Ramos (cell line): ENCODE measurements at regions not wholly inside any gene's neighbourhood (a gene's known extent, or its start where the extent isn't known, plus 50 kb on each side); places are given as distances from the start of the nearest gene placed in this dataset.

Source experiments
- in situ Hi-C: fragments of 300-500 bp; cut with MboI; formaldehyde crosslinking; loops from one replicate; pipeline ENCODE4 v1.14.3; 2022; ENCODE audit warnings: low sequenced_read_pairs; ENCODE audit not compliant: unreplicated experiment

- in situ Hi-C loops: no loop called here
Measured at GRCh38 chr3:43865351-43865750, 174.6 kb downstream of the ABHD5 start.

GRCh38 chr3:43865887-43866528 is 175.3 kb downstream of the ABHD5 start:
- in situ Hi-C loops: no loop called here

- in situ Hi-C loops: no loop called here
Measured at GRCh38 chr3:43866529-43867353, 176.0 kb downstream of the ABHD5 start.

GRCh38 chr3:43867436-43868072 is 176.8 kb downstream of the ABHD5 start:
- in situ Hi-C loops: no loop called here

- in situ Hi-C loops: no loop called here
Measured at GRCh38 chr3:43869491-43869890, 178.8 kb downstream of the ABHD5 start.

GRCh38 chr3:43870120-43870519 is 179.4 kb downstream of the ABHD5 start:
- in situ Hi-C loops: loop anchor here (10.0 kb wide), 1 partner anchor 325 kb away; no protein-coding TSS in a partner anchor

GRCh38 chr3:43870844-43871626 is 180.3 kb downstream of the ABHD5 start:
- in situ Hi-C loops: loop anchor here (10.0 kb wide), 1 partner anchor 324 kb away; no protein-coding TSS in a partner anchor

- in situ Hi-C loops: loop anchor here (10.0 kb wide), 1 partner anchor 323 kb away; no protein-coding TSS in a partner anchor
Measured at GRCh38 chr3:43871627-43872245, 181.0 kb downstream of the ABHD5 start.

- in situ Hi-C loops: loop anchor here (10.0 kb wide), 1 partner anchor 322 kb away; no protein-coding TSS in a partner anchor
Measured at GRCh38 chr3:43872301-43872700, 181.6 kb downstream of the ABHD5 start.

- in situ Hi-C loops: loop anchor here (10.0 kb wide), 1 partner anchor 322 kb away; no protein-coding TSS in a partner anchor
Measured at GRCh38 chr3:43872901-43873300, 182.2 kb downstream of the ABHD5 start.

GRCh38 chr3:43873723-43874122 is 183.0 kb downstream of the ABHD5 start:
- in situ Hi-C loops: loop anchor here (10.0 kb wide), 1 partner anchor 321 kb away; no protein-coding TSS in a partner anchor

GRCh38 chr3:43874290-43874689 is 183.6 kb downstream of the ABHD5 start:
- in situ Hi-C loops: loop anchor here (10.0 kb wide), 1 partner anchor 321 kb away; no protein-coding TSS in a partner anchor

- in situ Hi-C loops: loop anchor here (10.0 kb wide), 1 partner anchor 320 kb away; no protein-coding TSS in a partner anchor
Measured at GRCh38 chr3:43874731-43875130, 184.0 kb downstream of the ABHD5 start.

- in situ Hi-C loops: loop anchor here (10.0 kb wide), 1 partner anchor 318 kb away; no protein-coding TSS in a partner anchor
Measured at GRCh38 chr3:43876648-43877047, 185.9 kb downstream of the ABHD5 start.

- in situ Hi-C loops: loop anchor here (10.0 kb wide), 1 partner anchor 316 kb away; no protein-coding TSS in a partner anchor
Measured at GRCh38 chr3:43879166-43879565, 188.4 kb downstream of the ABHD5 start.

- in situ Hi-C loops: loop anchor here (10.0 kb wide), 1 partner anchor 112 kb away; no protein-coding TSS in a partner anchor
Measured at GRCh38 chr3:43882976-43883680, 192.4 kb downstream of the ABHD5 start.

GRCh38 chr3:43883729-43884396 is 193.1 kb downstream of the ABHD5 start:
- in situ Hi-C loops: loop anchor here (10.0 kb wide), 1 partner anchor 111 kb away; no protein-coding TSS in a partner anchor

- in situ Hi-C loops: loop anchor here (10.0 kb wide), 1 partner anchor 110 kb away; no protein-coding TSS in a partner anchor
Measured at GRCh38 chr3:43884581-43884980, 193.8 kb downstream of the ABHD5 start.
